Left ventricle myocardium superior (tissue), 1 donor: ENCODE measurements at regions not wholly inside any gene's neighbourhood (a gene's known extent, or its start where the extent isn't known, plus 50 kb on each side); places are given as distances from the start of the nearest gene placed in this dataset.

Experiments used
- ATAC-seq: fragments of 200-7000 bp; cut with Tn5 transposase; one replicate; pipeline ENCODE4 v1.9.1; 2020; ENCODE audit warnings: mild to moderate bottlenecking, moderate library complexity
- DNase-seq: peaks from one replicate; pipeline ENCODE4 v3.0.0-alpha.2; 2020
- intact Hi-C: fragments of 100-400 bp; cut with micrococcal nuclease; formaldehyde crosslinking; loops from one replicate; pipeline ENCODE4 v1.11.0; 2022
- donor health status: DM: no; HTN: yes; CAD: no; lungs with severe emphysema.

- no peak for ATAC-seq
- intact Hi-C loops: no loop called here
- no peak for DNase-seq
These were observed 928.9 kb downstream of the TBC1D22A start for GRCh38 chr22:47691152-47691895.

DNA sequence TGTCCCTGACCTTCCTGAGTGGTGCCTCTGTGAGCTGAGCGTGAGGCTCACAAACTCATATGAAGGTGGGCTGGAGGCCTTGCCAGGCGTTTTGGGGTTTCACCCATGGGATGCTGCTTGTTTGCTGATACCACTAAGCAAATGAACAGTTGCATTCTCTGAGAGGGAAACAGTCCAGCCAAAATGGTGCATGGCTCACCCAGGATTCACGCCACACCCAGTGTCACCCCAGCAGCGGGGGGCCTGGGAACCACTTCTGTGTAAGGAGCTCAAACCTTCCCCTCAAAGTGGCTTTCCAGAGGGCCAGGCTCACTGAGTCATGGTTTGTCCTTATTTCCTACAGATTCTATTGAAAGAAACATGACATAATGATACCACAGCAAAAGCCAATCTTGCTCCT is 928.1 kb downstream of the TBC1D22A start:
- no peak for ATAC-seq
- no peak for DNase-seq
- intact Hi-C loops: no loop called here

- DNase-seq (no peak), ATAC-seq (no peak)
- intact Hi-C loops: no loop called here
These were observed 927.7 kb downstream of the TBC1D22A start for GRCh38 chr22:47690166-47690565.

- ATAC-seq (no peak), DNase-seq (no peak)
- intact Hi-C loops: no loop called here
These were observed 925.3 kb downstream of the TBC1D22A start for GRCh38 chr22:47687776-47688175.

DNA sequence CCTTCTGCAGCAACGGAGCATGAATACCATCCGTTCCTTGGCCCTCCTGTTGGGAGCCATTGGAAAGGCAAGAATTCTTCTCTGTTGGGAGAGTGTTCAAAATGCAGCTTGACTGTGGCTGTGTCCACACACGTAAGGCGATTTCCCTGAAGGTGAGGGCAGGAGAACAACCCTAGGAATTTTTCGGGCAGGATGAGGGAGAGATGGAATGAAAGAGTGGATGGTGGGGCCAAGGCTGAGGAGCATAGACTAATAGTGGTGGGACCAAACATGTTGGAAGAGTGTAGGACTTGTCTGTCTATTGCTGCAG is 924.9 kb downstream of the TBC1D22A start:
- ATAC-seq: no peak
- DNase-seq: no peak
- intact Hi-C loops: no loop called here

- ATAC-seq (no peak), DNase-seq (no peak)
- intact Hi-C loops: no loop called here
These were observed 924.3 kb downstream of the TBC1D22A start for GRCh38 chr22:47686594-47687345.

DNA sequence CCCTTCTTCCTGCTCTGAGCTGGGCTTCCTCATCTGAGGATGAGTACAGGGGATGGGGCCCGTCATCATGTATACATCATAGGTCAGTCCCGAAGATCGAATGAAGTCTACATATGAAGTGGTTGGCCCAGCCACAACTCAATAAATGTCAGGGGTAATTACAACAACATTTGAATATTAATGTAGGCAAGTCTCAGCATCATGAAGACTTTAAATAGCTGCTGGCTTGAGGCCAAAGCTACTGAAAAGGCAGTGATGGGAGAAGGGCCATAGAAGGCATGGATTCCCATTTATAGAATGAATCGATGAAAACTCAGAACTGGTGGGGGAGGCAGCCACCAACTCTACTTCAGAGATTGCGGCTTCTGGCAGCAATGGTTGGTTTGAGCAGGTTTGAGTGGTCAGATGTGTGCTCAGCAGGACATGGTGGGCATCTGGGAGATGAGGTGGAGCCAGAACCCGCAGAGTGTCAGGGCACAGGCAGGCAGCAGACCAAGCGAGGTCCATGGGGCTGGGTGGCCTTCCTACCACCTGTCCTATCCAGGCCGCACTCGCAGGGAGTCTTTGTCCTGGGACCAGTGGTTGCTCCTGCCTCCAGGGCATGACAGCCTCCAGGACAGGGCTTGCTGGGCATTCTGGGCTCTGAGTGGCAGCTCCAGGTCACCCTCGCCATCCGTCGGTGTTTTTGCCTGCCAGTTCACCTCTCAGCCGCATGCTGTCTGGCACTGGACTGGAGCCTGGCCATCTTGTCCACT is 919.1 kb downstream of the TBC1D22A start:
- DNase-seq (no peak), ATAC-seq (no peak)
- intact Hi-C loops: no loop called here

DNA sequence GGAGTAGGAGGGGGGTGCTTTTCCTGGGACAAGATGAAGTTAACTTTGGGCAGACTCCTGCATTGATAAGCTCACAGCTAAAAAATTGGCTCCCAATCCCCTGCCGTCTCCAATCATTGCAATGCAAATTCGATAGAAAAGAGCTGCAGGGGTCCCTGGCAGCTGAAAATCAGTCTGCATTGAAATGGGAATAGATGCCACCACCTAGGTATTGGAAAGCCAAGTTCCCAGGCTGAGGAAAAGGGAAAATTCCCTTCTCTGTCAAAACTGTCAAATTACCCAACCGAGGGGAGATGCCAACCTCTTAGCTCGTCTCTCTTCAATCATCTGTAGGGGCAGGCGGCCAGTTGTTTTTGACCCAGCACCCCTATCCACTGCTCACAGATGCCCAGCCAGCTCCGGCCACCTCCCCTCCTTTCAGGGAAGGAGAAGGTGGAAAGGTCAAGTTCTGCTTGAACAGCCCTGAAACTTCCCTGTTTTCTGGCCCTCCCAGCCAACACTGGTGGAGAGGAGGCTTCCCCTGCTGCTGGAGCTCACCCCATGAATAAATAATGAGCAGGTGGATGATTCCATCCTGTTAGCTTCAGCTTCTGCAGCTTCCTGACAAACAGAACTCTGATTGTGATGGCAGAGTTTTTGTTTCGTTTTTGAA is 916.3 kb downstream of the TBC1D22A start:
- intact Hi-C loops: no loop called here
- no peak for ATAC-seq
- DNase-seq: no peak

DNA sequence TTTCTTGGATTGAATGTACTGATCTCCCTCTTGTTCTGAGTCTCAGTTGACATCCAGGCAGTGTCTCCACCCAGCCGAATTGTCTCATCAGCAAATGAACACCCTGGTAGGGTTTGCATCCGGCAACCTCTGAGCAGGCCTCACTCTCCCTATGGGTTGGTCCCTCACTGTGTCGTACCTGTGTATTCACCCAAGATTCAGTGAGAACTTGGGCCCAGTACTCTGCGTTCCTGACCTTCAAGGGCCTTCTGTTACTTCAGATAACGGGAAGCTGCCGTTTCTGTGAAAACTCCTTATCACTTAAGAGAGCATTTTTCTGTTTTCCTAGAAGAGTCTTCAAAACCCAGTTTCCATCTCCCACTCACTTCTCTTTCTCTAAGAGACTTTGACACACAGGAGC is 915.6 kb downstream of the TBC1D22A start:
- ATAC-seq: no peak
- no peak for DNase-seq
- intact Hi-C loops: no loop called here

DNA sequence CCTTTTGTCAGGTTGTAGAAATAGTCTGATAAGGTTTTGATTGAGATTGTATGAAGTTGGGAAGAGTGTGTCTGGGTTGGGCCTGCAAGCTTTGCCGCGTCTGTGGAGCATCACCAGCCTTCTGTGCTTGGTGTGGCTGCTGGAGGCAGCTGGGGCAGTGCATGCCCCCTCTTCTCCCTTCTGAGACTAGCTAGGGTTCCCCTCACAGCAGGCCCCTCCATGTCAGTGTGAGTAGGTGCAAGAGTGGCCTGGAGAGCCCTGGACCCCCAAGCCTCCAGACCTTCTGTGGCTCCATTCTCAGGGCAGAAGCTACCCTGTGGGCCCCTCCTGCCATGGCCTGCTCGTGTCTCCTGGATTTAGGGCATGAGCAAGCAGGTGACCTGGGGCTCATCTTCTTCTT is 914.2 kb downstream of the TBC1D22A start:
- no peak for DNase-seq
- no peak for ATAC-seq
- intact Hi-C loops: no loop called here

GRCh38 chr22:47674600-47674999 is 912.1 kb downstream of the TBC1D22A start:
- intact Hi-C loops: no loop called here
- no peak for ATAC-seq
- DNase-seq: no peak

DNA sequence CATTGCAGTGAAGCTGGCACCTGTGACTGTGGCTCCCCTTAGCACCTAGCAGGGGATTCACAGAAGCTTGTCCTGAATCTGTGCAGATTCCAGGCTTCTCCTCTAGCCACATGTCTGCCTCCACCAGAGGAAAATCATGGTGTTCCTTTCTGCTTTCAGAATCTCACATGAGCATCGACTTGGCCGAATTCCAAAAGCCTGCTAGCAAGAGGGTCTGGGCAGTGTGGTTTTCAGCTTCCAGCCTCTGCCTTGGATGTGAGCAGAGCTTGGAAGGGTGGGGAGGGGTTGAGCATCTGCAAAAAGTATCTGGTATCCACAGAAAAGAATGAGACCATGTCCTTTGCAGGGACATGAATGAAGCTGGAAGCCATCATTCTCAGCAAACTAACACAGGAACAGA is 911.1 kb downstream of the TBC1D22A start:
- intact Hi-C loops: no loop called here
- no peak for DNase-seq
- no peak for ATAC-seq

GRCh38 chr22:47672526-47672925 is 910.1 kb downstream of the TBC1D22A start:
- intact Hi-C loops: no loop called here
- DNase-seq (no peak), ATAC-seq (no peak)

GRCh38 chr22:47665151-47665550 is 902.7 kb downstream of the TBC1D22A start:
- ATAC-seq: no peak
- no peak for DNase-seq
- intact Hi-C loops: no loop called here

- ATAC-seq (no peak), DNase-seq (no peak)
- intact Hi-C loops: no loop called here
These were observed 901.5 kb downstream of the TBC1D22A start for GRCh38 chr22:47663615-47664605.

DNA sequence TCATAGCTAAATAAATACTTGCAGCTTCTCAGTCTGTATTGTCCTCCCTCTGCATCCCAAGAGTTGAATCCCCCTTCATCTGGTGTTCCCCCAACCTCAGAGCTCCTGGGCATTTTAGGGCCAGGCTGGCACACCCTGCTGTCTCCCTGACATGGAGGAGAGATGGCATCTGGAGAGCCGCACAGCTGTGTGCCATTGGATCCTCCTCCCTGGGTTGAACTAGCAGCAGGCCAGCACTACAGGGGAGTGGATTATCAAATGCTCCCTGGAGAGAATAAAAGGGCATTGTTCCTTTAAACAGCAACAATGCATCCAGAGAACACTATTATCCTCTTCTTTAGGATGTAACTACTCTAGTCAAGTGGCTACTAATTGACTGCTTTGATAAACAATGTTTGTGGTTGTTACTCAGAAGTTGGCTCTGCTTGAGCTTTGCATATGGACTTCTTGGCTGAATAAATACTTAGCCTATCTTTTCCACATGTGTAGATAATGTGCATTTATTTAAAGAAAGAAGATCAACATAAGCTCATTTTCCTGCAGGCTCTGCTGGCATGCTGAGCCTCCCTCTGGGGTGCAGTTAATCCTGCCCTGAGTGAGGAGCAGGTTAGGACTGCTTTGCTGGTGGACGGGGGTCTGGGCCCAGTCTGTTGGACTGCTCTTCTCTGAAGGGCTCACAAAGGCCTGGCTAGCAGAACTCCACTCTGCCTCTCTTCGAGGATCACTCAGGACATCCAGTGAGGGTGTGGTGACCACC is 897.2 kb downstream of the TBC1D22A start:
- ATAC-seq (no peak), DNase-seq (no peak)
- intact Hi-C loops: no loop called here

DNA sequence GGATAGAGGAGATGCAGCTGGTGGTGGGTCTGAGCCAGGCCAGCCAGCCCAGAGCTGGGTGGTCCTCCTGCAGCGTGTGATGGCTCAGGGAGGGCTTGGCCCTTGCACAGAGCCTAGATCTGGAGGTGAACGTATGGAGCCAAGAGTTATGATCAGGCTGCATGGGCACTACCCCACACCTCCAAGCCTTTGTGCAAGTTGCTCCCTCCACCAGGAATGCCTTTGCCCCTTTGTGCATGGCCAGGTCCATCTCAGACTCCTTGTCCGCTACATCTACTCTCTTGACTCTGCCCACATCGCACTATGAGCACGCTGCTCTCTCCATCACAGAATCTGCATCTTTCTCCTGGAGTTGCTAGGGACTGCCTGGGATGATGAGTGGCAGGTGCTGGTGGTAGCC is 895.7 kb downstream of the TBC1D22A start:
- ATAC-seq (no peak), DNase-seq (no peak)
- intact Hi-C loops: no loop called here

DNA sequence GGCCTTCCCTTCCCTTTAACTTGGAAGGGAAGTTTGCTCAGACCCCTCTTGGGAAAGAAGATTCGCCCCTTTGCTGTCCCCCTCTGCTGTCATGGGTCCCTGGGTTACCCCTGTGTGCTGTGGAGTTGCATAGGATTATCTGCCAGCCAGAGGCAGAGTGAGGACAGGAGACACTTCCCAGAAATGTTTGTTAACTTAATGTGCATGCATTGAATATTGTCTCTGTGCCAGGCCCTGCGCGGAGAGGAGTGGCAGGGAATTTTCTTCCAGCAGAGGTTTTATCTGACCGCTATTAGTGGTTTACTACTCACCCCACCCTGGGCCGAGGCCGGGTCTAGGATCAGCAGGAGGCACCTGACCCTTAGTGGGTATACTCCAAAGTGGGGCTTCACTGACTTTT is 894.8 kb downstream of the TBC1D22A start:
- no peak for DNase-seq
- intact Hi-C loops: no loop called here
- ATAC-seq: no peak
